Common myeloid progenitor, CD34-positive (primary cell): ENCODE measurements at regions not wholly inside any gene's neighbourhood (a gene's known extent, or its start where the extent isn't known, plus 50 kb on each side); places are given as distances from the start of the nearest gene placed in this dataset.

Source experiments
- CTCF ChIA-PET: fragments of 350-600 bp; sonication (Branson Sonifier 250); formaldehyde crosslinking; loops from one replicate; lab custom pipeline; 2021; ENCODE audit warnings: antibody characterized with exemption; lab: Charles Lee
- POLR2A ChIA-PET: fragments of 350-600 bp; sonication (Branson Sonifier 250); formaldehyde crosslinking; loops from one replicate; lab custom pipeline; 2021; ENCODE audit warnings: antibody characterized with exemption; lab: Charles Lee
- DNase-seq, 3 donors: peaks; one replicate each; pipeline versions ENCODE4 v3.0.0 to v3.0.0-alpha.2; 2013
- H3K27ac ChIP-seq, 2 experiments: 1 replicate in 1 of 2; 2 replicates in 1 of 2; pipeline ENCODE4 v1.7.0; 2013; ENCODE audit warnings: inconsistent platforms in 2 of 2, low read length in 2 of 2, mild to moderate bottlenecking in 2 of 2, low read depth in 1 of 2, moderate library complexity in 1 of 2; ENCODE audit not compliant: severe bottlenecking in 2 of 2, insufficient read depth in 1 of 2, poor library complexity in 1 of 2
- H3K27me3 ChIP-seq, 5 experiments: replicated peaks in 2 of 5; 1 replicate in 3 of 5; 2 replicates in 2 of 5; pipeline versions ENCODE4 v1.6.1 to v1.7.0; 2013; ENCODE audit warnings: low read length in 4 of 5, mild to moderate bottlenecking in 2 of 5, moderate library complexity in 2 of 5, inconsistent platforms in 1 of 5; ENCODE audit not compliant: insufficient read depth in 5 of 5, control insufficient read depth in 4 of 5
- H3K36me3 ChIP-seq, 4 experiments: 1 replicate in 2 of 4; 2 replicates in 2 of 4; pipeline versions ENCODE4 v1.6.1 to v1.7.0; 2013; ENCODE audit warnings: low read length in 3 of 4, control low read depth in 1 of 4, mild to moderate bottlenecking in 1 of 4; ENCODE audit not compliant: control insufficient read depth in 4 of 4, insufficient read depth in 4 of 4
- H3K4me1 ChIP-seq, 4 experiments: 1 replicate in 3 of 4; 2 replicates in 1 of 4; pipeline versions ENCODE4 v1.6.1 to v1.7.1; 2013; ENCODE audit warnings: low read length in 3 of 4, mild to moderate bottlenecking in 3 of 4, control low read depth in 1 of 4, inconsistent platforms in 1 of 4, moderate library complexity in 1 of 4; ENCODE audit not compliant: control insufficient read depth in 4 of 4, insufficient read depth in 4 of 4; ENCODE audit errors: control extremely low read depth in 1 of 4
- H3K4me3 ChIP-seq, 7 experiments: 1 replicate in 4 of 7; 2 replicates in 3 of 7; pipeline versions ENCODE4 v1.5.1 to v1.7.0; 2013; ENCODE audit warnings: mild to moderate bottlenecking in 7 of 7, low read length in 6 of 7, moderate library complexity in 6 of 7, inconsistent platforms in 2 of 7, low read depth in 2 of 7, control low read depth in 1 of 7; ENCODE audit not compliant: insufficient read depth in 4 of 7, control insufficient read depth in 1 of 7; ENCODE audit errors: extremely low read depth in 1 of 7
- H3K9me3 ChIP-seq, 5 experiments: 1 replicate in 4 of 5; 2 replicates in 1 of 5; pipeline versions ENCODE4 v1.6.1 to v1.7.1; 2013; ENCODE audit warnings: low read length in 4 of 5, mild to moderate bottlenecking in 2 of 5, inconsistent platforms in 1 of 5, low read depth in 1 of 5, moderate library complexity in 1 of 5; ENCODE audit not compliant: control insufficient read depth in 4 of 5, insufficient read depth in 2 of 5; ENCODE audit errors: control extremely low read depth in 1 of 5
- WGBS: methylation state at CpG from one replicate; pipeline ENCODE4 v1.1.5; 2013; ENCODE audit not compliant: insufficient coverage; 5-methylcytosine and 5-hydroxymethylcytosine counted together

GRCh38 chr21:19350286-19350685 lies 946.7 kb upstream of the TMPRSS15 start:
- POLR2A ChIA-PET: no interaction called here
- Histone ChIP-seq H3K36me3 (no peaks in the 10 kb centered on the region), H3K27ac (no peak overlapping the region), H3K27me3 (no peaks in the 10 kb centered on the region), H3K9me3 (no peaks in the 10 kb centered on the region), H3K4me1 (peaks cover 0 to 4% (median 2%) of the 10 kb centered on the region in 4 experiments), H3K4me3 (no peak overlapping the region)
- no peak for DNase-seq
- CTCF ChIA-PET: no interaction called here

DNA sequence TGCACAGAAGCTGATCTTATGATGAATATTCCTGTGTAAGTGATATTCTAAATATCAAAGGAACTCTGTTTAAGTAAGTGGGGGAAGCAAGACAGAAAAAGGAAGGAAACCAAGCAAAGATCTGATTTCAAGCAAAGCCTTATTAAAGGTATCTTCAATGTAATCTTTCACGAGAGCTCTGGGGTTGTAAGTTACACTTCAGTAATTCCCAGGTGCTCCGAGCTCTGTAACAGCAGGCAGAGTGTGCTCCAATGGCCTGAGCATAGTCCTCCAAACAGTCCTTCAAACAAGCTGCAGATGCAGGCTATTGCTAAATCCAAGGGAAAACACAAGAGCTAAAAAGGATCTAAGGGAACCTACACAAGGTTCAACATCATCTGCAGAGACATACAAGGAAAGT lies 949.7 kb upstream of the TMPRSS15 start:
- Histone ChIP-seq H3K9me3 (no peaks in the 10 kb centered on the region), H3K4me1 (peaks cover 0 to 9% (median 2%) of the 10 kb centered on the region in 4 experiments), H3K36me3 (no peaks in the 10 kb centered on the region), H3K4me3 (no peak overlapping the region), H3K27me3 (no peaks in the 10 kb centered on the region), H3K27ac (no peak overlapping the region)
- no peak for DNase-seq
- POLR2A ChIA-PET: no interaction called here
- CTCF ChIA-PET: no interaction called here
- WGBS: 17% methylated on average over 2 of the region's 2 CpGs

DNA sequence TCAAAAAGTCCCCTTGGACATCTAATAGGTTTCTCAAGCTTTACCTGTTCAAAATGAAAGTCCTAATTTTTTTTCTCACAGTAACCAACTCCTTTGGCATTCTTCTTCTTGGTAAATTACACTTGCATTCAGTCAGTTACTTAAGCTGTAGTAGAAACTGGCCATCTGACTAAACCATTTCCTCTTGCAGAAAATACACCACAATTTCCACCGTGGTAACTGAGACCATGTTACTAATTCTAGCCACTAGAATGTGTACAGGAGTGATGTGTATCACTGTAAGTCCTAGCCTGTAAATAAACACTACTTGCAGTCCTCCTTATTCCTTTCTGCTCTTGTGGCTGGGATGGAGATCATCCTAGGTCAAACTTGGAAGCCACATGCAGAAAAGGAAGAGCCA lies 965.4 kb upstream of the TMPRSS15 start:
- no CpG with 5 or more reads among the region's 1 CpG for WGBS
- Histone ChIP-seq H3K36me3 (no peaks in the 10 kb centered on the region), H3K4me3 (no peak overlapping the region), H3K9me3 (no peaks in the 10 kb centered on the region), H3K27me3 (no peaks in the 10 kb centered on the region), H3K4me1 (peaks cover 0 to 6% (median 0%) of the 10 kb centered on the region in 4 experiments), H3K27ac (no peak overlapping the region)
- peak in 2 of 3 donors; percentile 6 to 8 for DNase-seq
- POLR2A ChIA-PET: no interaction called here
- CTCF ChIA-PET: no interaction called here

DNA sequence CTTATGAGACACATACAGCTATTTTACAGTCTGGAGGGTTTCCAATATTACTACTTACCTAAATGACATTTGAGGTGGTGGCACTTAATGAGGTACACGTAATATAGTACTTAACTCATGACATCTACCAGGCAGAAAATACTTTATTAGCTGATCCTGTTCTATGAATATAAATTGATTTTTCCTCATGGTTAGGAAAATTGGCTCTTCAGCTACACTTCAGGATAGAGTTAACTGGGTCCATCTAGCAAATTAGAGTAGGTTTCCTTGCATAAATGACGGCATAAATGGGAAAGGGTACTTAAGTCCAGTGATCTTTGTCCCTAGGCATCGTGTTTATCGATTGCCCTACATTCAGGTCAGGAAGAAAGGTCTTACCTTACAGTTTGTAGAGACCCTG lies 988.8 kb upstream of the TMPRSS15 start:
- 100% methylated on average over 1 of the region's 4 CpGs for WGBS
- no peak for DNase-seq
- H3K27me3 ChIP-seq: no peaks in the 10 kb centered on the region
- no peaks in the 10 kb centered on the region for H3K4me1 ChIP-seq
- H3K36me3 ChIP-seq: no peaks in the 10 kb centered on the region
- CTCF ChIA-PET: interaction anchor here (1.0 kb wide), 1 partner anchor 1289 kb away, joined by 3 read pairs; no protein-coding TSS in a partner anchor
- H3K9me3 ChIP-seq: no peaks in the 10 kb centered on the region
- POLR2A ChIA-PET: no interaction called here
- no peak overlapping the region for H3K4me3 ChIP-seq
- H3K27ac ChIP-seq: no peak overlapping the region

- WGBS: no CpG with 5 or more reads among the region's 5 CpGs
Measured at GRCh38 chr21:19400223-19400770, 996.7 kb upstream of the TMPRSS15 start.

DNA sequence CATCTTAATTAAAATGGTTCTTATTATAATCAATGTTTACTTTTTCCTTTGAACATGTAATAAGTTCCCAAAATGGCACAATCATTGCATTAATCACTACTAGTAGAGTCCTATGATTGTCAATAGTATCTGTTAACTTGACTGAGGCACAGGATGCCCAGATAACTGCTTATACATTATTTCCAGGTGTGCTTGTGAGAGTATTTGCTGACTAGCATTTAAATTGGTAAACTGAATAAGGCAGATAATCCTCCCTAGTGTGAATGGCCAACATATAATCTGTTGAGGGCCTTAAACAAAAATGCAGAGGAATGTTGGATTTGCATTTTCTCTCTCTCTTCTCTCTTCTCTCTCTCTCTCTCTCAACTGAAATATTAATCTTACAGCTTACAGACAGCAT lies 999.3 kb upstream of the TMPRSS15 start:
- no peak overlapping the region for H3K4me3 ChIP-seq
- no peaks in the 10 kb centered on the region for H3K27me3 ChIP-seq
- POLR2A ChIA-PET: no interaction called here
- H3K36me3 ChIP-seq: no peaks in the 10 kb centered on the region
- no peaks in the 10 kb centered on the region for H3K9me3 ChIP-seq
- no peak for DNase-seq
- H3K27ac ChIP-seq: no peak overlapping the region
- H3K4me1 ChIP-seq: no peaks in the 10 kb centered on the region
- CTCF ChIA-PET: no interaction called here

More at GRCh38 chr21:19400223-19400770, 996.7 kb upstream of the TMPRSS15 start:
- no peak overlapping the region for H3K4me3 ChIP-seq
- POLR2A ChIA-PET: no interaction called here
- H3K36me3 ChIP-seq: no peaks in the 10 kb centered on the region
- CTCF ChIA-PET: no interaction called here
- H3K9me3 ChIP-seq: no peaks in the 10 kb centered on the region
- no peak for DNase-seq
- H3K27me3 ChIP-seq: no peaks in the 10 kb centered on the region
- H3K4me1 ChIP-seq: no peaks in the 10 kb centered on the region
- no peak overlapping the region for H3K27ac ChIP-seq

DNA sequence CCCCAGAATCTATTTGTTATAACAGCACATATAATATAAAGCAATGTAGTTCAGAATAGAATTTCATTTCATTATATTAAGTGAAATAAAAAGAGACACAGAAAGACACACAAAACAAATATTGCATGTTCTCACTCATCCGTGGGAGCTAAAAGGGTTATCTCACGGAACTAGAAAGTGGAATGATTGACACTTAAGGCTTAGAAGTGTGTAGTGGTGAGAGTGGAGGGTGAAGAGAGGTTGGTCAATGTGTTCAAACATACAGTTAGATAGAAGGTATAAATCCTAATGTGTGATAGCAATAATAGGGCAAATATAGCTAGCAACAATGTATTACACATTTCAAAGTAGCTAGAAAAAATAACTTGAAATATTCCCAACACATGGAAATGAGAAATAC lies 1001.7 kb upstream of the TMPRSS15 start:
- no peak for DNase-seq
- H3K4me3 ChIP-seq: no peak overlapping the region
- POLR2A ChIA-PET: no interaction called here
- no peaks in the 10 kb centered on the region for H3K27me3 ChIP-seq
- H3K9me3 ChIP-seq: no peaks in the 10 kb centered on the region
- CTCF ChIA-PET: no interaction called here
- 100% methylated on average over 1 of the region's 2 CpGs for WGBS
- no peaks in the 10 kb centered on the region for H3K36me3 ChIP-seq
- H3K27ac ChIP-seq: no peak overlapping the region
- H3K4me1 ChIP-seq: no peaks in the 10 kb centered on the region
